GOT3 (cell line): ENCODE measurements at regions not wholly inside any gene's neighbourhood (a gene's known extent, or its start where the extent isn't known, plus 50 kb on each side); places are given as distances from the start of the nearest gene placed in this dataset.
"Not testable (repeated sequence)": the region's sequence is repeated elsewhere in the genome, so short reads cannot be mapped to it uniquely, and the experiment has no call there.

Experiments
- DNase-seq: peaks from one replicate; lab custom pipeline; 2025; ENCODE audit warnings: mixed read lengths; lab: John Stamatoyannopoulos, UW

DNA sequence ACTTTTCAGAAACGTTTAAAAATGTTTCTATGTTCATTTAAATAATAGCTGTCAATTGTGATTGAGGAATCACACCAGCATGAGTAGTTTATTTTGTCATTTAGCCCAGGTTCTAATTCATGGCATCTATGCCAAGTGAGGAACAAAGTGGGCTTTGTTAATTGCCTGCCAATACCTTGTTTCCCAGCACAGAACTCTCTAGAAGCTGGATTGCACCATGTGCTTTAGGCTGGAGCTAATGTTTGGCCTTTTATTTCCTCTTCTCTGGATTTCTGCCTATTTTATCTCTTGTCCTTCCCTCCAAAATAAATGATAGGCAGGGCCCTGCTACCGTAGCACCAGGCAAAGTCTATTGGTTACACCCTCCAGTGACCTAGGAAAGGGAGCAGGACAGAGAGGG, 109.9 kb upstream of the ITGB1 start:
- no peak for DNase-seq

DNA sequence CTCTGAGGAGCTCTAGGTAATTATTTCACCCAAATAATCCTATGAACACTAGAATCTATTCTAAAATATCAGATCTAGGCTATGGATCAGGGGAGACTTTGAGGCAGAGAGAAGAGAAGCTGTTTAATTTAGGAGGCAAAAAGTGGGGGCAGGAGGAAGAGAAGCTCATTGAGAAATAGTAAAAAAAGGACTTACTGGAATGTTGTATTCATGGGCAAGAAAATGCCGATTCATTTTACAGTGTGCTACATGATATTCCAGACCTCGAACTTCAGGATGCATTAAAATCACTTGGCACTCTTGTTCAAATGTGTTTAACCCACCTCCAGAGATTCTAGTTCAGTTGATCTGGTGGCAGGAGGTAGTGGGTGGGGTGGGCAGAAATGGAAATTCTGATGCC, 109.5 kb upstream of the ITGB1 start:
- DNase-seq, result no peak

DNA sequence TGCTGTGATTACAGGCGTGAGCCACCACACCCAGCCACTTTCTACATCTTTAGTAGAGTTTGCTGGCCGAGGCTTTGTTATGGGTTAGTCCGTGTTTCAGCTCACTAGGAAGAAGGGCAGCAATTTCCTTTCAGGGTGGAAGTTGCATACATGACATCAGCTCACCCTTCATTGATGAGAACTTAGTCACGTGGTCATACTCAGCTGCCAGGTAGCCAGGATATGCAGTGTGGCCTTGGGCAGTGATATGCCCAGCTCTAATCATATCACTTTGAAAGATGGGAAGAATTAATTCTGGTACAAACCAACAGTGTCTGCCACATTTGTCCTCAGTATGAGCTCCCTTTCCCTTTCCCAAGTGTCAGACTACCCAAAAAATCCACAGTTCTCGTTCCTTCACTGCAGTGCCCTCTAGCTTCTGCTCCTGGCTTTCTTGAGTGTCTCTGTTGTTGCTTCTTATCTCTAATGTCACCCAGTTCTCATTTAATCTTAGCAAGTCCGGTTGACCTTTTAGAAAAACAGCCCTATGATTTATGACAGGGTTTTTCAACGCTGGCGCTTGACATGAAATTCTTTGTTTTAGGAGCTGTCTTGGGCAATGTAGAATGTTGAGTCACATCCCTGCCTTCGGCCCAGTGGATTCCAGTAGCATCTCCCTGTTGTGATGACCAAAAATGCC, 108.7 kb upstream of the ITGB1 start:
- no peak for DNase-seq

DNA sequence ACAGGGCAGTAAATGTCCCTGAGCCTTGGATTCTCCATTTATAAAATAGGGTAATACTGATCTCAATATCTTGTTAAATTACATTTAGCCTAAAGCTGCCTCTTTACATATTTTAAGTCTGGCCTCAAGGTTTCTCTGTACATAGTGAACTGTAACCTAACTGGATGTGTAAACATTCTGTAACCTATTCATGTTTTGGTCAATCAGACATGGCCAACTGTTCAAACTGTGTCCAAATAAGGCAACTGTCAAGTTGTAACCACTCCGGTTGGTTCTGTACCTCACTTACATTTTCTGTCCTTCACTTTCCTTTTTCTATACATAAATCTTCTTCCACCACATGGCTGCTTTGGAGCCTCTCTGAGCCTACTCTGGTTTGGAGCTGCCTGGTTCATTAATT, 107.1 kb upstream of the ITGB1 start:
- no peak for DNase-seq

DNA sequence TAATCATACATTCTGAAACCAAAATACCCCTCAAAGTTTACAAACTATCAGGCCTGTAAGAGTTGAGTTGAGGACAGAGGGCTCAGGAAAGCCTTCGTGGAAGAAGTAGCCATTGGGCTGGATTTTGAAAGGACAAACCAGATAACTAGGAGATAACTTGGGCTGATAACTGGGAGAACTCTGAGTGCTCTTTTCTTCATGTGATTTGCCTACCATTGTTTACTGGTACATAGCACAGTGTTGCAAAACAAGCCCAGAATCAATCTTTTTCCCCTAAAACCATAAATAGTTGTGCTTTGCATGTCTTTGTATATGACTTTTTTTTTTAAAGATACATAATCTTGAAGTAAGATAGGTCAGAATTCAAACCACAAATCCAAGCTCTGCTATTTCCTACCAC, 106.7 kb upstream of the ITGB1 start:
- DNase-seq, result no peak

DNA sequence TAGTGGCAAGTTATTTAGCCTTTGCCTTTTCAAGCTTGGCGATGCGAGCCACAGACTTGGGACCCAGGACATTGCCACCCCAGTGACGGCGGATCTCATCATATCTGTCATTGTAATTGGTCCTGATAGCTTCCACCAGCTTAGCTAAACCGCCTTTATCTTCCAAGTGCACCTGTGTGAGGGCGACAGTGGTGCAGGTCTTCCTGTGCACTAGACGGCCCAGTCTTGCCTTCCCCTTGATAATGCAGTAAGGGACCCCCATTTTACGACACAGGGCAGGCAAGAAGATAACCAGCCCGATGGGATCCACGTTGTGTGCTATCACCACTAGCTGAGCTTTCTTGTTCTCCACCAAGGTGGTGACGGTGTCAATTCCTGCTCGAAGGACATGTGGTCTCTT, 99.6 kb upstream of the ITGB1 start:
- DNase-seq, result no peak

DNA sequence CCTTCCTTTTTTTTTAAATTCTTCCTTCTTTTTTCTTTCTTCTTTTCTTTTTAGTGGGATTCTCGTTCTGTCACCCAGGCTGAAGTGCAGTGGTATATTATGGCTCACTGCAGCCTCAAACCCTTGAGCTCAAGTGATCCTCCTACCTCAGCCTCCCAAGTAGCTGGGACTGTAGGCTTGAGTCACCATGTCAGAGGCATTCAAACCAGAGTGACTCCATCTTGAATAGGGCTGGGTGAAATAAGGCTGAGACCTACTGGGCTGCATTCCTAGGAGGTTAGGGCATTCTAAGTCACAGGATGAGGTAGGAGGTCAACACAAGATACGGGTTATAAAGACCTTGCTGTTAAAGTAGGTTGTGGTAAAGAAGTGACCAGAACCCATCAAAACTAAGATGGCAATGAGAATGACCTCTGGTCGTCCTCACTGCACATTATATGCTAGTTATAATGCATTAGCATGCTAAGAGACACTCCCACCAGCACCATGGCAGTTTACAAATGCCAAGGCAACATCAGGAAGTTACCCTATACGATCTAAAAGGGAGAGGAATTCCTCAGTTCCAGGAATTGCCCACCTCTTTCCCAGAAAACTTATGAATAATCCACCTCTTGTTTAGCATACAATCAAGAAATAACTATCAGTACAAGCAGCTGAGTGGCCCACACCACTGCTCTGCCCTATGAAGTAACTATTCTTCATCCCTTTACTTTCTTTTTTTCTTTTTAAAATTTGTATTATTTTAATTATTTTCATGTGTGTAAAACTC, 99.0 kb upstream of the ITGB1 start:
- no peak for DNase-seq

DNA sequence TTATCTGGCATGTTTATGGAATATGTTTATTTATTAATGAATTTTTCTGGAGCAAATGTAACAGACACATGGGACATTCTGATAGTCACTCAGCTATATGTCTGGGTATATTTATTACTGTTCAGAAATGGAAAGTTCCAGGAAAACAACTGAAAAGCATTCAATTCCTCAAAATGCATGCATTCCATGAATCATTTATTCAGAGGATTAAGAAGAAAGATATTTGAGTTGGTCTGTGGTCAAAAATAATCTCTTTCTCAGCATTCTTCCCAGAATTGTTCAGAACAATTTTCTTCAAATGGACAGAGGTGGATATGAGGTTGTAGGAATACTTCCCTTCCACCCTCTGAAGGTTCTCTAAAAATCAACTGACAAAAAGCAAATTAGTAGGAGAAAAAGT, 97.6 kb upstream of the ITGB1 start:
- DNase-seq, result no peak

DNA sequence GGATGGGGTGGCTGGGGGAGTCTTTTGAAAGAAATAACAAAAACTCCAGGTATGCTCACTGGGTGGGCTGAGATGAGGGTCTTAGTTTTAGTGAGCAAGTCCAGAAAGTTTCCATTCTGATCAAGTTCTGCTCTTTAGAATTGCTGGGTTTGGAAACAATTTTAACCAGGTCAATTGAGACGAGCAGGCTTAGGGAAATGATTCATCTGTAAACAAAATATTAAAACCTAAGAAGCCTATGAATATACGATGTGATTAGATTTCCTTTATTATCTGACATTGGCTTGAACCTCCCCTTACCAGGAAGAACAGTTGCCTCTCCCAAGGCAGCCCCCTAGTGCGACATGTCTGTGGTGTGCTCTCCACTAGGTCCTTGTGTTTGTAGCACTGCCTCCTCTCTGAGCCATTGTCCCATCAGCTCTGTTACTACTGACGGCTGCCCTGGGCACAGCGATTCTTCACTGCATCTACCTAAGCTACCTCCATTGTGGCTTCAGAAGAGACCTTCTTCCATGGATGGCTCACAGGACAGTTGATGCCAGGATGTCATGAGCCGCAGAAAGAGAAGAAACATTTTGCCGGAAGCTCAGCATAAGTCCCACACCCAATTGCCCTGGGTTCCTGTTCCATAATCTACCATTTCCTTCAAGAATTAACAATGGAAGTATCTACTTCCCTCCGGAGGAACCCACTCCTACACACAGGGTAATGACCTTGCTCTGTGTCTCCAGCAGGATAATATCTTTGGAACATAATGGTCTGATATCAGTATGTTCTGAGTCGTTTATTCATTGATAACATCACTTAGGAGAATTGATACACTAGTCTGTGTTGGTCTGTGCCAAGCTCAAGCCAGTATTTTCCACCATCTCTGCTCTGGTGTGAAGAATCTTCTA, 95.1 kb upstream of the ITGB1 start:
- no peak for DNase-seq

DNA sequence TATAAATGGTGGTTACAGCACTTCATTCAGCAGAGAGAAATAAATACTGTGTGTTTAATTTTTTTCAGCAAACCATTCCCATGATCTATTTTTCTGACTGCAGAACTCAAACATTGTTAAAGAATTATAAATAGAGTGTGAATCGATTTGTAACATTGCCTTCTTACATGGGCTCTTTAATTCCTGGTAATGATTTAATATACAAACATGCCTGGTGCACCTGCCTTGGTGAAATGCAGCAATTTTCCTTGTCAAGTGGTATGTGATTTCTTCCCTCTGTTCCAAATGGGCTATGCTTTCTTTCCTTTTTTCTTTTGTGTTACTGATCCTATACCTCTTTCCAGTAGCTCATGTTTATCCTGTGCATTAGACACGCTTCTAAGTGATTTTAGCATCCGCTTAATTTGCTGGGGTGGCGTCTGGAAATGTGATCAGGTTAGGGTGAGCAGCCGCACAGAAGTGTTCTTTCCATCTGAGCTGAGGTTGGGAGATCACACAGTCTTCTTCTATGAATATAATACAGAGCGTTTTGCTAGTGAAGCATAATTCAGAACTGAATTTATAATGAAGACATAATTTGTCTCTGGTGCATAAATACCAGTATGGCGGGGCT, 94.3 kb upstream of the ITGB1 start:
- no peak for DNase-seq

DNA sequence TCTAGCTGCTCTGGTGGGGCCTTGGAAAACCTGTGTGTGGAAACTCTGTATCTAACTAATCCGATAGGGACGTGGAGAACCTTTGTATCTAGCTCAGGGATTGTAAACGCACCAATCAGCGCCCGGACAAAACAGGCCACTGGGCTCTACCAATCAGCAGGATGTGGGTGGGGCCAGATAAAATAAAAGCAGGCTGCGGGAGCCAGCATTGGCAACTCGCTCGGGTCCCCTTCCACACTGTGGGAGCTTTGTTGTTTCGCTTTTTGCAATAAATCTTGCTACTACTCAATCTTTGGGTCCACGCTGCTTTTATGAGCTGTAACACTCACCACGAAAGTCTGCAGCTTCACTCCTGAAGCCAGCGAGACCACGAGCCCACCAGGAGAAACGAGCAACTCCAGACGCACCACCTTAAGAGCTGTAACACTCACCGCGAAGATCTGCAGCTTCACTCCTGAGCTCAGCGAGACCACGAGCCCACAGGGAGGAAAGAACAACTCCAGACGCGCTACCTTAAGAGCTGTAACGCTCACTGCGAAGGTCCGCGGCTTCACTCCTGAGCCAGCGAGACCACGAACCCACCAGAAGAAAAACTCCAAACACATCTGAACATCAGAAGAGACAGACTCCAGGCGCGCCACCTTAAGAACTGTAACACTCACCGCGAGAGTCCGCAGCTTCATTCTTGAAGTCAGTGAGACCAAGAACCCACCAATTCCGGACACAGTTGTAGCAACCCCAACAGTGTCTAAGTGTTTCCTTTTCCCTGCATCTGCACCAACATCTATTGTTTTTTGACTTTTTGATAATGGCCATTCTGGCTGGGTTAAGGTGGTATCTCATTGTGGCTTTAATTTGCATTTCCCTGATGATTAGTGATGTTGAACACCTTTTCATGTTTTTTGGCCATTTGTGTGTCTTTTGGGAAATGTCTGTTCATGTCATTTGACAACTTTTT, 92.2 kb upstream of the ITGB1 start:
- DNase-seq, result not testable (repeated sequence)

DNA sequence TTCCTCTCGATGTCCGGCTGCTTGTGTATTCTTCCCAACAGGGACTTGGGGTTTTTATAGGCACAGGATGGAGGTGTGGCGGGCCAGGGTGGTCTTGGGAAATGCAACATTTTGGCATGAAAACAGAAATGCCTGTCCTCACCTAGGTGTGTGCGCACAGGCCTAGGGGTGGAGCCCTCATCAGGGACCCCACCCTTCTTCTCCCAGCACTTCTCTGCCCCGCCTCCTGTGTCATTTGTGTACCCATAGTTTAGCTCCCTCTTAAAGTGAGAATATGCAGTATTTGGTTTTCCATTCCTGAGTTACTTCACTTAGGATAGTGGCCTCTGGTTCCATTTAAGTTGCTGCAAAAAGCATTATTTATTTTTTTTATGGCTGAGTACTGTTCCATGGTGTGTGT, 90.2 kb upstream of the ITGB1 start:
- DNase-seq, result no peak

DNA sequence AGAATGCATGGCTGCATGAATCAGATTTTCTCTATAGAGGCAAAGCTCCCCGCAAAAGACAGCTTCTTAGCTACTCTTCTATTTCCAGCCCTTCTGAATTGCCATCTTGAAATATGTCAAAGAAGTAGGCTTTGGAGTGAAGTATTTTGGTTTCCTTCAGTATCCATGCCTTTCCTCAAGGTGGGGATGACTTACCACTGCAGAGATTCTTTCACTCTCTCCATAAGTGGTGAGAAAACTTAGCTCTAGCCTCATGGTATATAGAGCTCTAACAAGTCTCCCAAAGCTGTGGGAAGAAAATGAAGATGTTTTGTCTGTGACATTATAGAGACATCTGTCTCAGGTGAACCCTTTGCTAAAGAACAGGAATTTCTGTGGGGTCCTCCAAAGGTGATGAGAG, 89.6 kb upstream of the ITGB1 start:
- no peak for DNase-seq

DNA sequence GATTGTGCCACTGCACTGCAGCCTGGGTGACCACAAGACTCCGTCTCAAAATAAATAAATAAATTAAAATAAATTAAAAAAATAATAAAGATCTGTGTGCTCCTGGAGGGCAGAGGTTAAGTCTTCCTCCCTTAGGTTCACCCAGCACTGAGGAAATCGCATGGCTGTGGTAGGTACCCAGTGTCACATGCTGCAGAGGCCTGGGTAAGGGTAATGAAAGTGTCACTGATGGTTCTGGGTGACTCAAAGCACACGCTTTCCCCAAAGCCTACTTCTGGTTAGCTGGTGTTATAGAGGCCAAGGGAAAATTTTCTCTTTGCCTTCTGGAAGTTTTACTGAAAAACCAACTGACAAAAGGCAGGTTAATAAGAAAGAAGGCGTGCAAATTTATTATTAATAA, 88.8 kb upstream of the ITGB1 start:
- DNase-seq, result no peak

DNA sequence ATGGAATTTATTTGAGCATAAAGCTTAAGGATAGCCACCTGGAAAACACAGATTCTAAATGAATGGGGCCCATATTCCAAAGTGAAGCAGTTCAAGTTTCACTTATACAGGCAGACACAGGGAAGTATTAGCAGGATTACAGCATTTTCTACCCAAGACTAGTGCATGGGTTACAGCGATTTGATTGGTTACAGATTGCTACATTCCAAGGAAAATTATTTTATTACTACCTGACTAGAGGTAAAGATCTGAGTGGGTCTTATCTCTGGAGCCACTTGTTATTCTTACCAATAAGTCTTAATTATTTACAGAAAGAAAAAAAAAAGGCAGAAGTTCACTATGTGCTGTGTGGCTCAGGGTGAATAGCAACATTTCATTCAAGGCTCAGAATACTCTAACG, 87.4 kb upstream of the ITGB1 start:
- no peak for DNase-seq

DNA sequence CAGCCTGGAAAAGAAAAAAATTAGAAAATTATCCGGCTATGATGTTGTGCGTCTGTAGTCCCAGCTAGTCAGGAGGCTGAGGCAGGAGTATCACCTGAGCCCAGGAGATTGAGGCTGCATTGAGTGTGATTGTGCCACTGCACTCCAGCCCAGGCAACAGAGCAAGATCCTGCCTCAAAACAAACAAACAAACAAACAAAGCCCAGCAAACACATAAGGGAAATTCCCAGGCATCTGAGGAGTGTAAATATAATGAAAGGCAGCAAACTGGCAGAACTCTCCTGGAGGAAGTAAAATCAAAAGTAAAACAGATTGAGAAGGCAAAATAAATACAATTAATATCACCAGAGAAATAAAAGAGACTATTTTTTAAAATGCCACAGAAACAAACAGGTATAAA, 84.5 kb upstream of the ITGB1 start:
- DNase-seq, result no peak

DNA sequence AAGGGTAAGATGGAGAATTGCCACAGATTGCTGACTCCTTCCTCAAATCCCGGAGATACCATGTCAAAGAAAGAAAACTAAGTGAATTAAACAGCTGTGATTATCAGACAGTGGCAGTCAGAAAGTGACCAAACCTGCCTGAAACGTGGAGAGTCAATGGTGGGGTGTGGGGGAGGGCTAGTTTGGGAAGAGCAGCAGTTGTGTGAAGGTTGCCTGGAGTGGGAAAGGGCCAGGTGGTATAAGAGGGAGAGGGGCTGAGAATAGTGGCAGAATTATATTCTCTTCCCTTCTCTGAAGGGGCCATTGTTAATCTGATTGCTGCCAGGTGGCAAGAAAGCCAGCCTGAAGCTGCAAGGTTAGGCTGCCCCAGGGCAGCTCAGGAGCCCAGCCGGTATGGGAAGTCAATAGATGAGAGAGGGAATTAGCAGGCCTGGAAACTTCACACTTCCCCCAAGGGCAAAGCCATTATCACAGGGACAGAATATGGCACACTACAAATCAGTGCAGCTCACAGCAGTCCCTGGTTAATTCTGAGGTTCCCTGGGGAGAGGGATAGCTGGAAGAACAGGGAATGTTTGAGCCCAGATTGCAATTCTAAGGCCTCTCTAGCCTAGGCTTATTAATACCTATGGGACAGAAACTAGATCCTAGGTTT, 83.9 kb upstream of the ITGB1 start:
- DNase-seq, result no peak

DNA sequence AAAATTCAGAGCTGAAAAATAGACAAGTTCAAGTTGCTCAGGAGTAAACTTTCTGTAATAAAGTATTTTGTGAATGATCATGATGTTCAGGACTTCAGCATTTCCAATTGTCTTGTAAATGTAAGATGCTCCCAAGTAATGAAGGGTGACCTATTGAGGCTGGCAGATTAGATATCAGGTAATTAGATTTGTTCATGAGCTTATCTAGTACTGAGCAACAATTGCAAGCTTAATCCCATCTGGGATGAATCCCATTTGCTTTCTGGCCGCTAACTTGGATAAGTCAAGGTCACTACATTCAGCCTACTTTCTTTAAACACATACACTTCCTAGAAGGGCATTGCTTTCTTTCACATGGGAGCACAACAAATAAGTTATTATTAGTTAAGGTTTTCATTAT, 82.4 kb upstream of the ITGB1 start:
- DNase-seq, result no peak

DNA sequence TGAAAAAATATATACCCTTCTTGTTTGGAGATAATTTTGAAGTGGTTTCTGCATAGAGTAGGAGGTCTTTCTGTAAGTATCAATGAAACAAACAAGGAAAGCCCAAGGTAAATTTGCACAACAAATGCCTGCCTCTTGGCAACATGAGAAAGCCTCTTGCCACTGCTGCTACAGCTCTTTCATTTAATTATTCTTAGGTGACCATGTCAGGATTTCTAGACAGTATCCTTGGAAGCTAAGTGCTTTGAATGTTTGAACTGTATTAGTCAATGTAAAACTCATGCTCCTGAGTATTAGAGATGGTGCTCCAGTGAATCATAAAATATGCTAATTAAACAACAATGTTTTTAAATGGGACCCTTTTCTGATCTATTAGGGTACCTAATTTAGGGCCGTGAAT, 81.2 kb upstream of the ITGB1 start:
- DNase-seq, result no peak

DNA sequence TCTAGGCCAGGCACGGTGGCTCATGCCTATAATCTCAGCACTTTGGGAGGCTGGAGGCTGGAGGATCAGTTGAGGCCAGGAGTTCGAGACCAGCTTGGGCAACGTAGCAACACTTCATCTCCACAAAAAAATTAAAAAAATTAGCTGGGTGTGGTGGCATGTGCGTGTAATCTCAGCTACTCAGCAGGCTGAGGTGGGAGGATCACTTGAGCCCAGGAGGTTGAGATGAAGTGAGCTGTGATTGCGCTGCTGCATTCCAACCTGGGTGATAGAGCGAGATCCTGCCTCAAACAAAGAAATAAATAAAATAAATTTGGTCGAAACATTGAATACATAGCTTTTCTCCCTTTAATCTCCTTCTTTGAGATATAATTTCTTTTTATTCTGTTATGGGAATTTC, 80.6 kb upstream of the ITGB1 start:
- DNase-seq, result no peak

DNA sequence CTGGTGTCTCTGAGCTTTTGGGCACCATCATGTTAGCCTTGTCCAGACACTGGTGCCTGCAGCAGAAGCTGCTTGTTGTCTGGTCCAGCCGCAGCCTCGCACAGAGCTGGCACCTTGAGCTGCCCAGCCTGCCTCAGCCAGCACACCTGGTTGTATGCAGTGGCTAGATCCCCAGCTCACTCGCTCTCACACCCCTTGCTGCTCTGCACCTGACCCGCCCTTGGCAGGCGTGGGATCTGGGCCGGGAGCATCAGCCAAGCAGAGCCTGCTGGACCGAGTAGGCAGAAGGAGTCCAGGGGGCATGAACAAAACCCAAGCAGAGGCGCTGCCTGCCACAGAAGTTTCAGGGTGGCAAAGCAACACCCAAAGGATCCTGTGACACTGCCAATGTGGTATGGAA, 79.7 kb upstream of the ITGB1 start:
- no peak for DNase-seq
